ENCODE measurements at regions not wholly inside any gene's neighbourhood (a gene's known extent, or its start where the extent isn't known, plus 50 kb on each side); places are given as distances from the start of the nearest gene placed in this dataset.
"Not testable (repeated sequence)": the region's sequence is repeated elsewhere in the genome, so short reads cannot be mapped to it uniquely, and the experiment has no call there.

DNA sequence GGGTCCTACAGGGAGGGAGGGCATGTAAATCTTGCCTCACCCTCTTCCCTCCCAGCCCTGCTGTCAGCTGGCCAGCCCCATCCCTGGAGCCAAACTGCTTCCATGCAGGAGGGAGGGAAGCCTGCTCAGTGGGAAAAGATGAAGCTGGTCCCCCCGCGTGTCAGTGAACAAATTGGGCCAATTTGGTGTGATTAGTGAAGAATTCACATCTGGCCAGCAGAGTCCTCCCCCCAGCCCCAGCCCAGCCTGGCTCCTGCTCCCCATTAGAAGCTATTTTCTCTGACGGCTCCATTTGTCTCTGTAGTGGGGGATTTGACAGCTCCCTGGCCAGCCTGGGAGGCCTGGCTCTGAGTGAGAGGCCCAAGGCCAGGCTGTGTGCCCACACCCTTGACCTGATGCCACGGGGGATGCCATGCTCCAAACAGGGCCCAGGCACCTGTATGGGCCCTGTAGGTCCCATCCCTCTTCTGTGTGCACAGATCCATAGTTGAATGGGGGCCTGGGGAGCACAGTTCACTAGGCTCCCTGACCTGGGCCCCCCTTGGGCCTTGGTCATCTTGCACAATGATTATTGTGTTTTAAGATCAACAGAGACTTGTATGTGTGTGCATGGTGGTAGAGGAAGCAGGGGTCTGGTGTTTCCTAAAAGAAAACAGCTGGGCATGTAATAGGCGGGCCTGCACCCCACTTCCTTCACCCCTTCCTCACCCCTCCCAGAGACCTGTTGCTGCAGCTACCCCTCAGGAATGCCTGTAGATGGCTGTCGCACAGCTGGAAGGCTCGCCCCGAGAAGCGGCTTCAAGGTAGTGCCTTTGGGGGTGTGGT, 50.7 kb upstream of the TAC4 start:
- DNase-seq (ENCODE audit: low read depth): no peak

DNA sequence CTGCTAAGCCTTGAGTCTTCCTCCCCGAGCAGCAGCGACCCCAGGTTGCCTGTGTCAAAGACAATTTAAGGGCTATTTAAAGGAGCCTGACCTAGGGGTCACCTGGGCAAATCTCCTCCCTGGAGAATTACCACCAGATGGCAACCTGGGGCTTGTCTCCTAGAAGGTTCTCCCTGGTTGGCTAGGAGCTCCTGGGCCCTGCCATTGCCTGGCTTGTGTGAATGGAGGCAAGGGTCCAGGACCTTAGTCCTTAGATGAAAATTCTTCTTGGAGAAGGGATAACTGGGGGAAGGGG, 51.3 kb upstream of the TAC4 start:
- no peak for DNase-seq (ENCODE audit: low read depth)

DNA sequence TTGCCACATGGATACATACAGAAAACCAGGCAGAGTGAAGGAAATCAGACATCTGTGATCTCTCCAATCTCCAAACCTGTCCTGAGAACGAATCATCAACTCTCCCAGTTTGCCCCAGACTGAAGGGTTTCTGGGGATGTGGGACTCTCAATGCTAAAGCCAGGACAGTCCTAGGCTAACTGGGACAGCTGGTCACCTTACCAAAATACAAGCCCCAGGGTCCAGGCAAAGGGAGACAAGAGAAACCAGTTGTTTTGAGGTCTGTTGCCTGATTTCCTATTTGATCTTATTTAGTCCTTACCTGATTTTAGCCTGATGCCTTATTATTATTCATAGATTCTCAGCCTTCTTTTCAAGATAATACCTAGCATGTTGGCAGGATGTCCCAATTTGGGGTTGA, 51.7 kb upstream of the TAC4 start:
- DNase-seq (ENCODE audit: low read depth): no peak

DNA sequence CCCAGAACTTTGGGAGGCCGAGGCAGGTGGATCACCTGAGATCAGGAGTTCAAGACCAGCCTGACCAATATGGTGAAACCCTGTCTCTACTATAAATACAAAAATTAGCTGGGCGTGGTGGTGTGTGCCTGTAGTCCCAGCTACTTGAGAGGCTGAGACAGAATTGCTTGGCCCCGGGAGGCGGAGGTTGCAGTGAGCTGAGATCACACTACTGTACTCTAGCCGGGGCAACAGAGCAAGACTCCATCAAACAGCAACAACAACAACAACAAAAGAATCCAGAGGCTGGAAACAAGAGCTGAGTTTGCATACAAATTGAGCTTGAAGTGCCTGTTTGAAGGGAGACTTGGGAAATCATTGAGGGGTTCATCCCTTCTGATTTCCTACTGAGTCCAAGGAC, 52.9 kb upstream of the TAC4 start:
- DNase-seq (ENCODE audit: low read depth): not testable (repeated sequence)

DNA sequence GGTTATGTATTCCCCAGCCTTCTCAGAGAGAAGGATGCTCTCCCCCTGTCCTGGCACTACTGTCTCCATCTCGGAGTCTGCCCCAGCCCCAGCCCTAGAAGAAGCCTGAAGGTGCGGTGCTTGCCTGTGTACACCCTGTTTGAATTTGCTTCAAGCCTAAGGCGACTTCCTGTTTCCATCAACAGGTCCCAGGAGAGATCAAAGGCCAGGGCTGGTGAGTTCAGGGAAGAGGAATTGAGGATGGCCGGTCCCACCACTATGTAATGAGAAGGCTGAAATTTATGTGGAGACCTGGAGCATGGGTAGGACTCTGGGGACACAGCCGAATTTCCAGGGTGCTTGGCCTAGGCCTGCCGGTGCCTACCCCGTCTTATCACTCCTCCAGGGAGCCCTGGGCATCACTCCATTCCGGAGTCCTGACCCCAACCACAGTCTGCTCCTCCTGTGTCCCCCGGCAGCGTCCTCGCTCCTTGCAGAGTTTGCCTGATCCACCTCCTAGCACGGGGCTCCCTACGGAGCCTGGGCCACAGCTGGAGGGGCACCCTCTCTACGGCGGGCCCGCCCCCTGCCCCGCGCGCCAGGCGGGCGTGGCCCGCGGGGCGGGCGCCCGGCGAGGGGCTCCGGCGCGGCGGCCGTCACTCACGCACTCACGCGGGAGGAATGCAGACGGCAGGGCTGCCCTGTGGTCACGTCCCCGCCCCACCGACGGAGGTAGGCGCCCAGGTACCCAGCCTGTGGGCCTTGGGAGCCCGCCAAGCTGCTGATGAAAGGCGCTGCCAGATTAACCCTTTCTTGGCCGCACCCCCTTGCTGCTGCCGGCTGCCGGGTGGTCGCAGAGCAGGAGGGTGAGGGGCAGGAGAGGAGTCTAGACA, 53.8 kb upstream of the TAC4 start:
- no peak for DNase-seq (ENCODE audit: low read depth)

DNA sequence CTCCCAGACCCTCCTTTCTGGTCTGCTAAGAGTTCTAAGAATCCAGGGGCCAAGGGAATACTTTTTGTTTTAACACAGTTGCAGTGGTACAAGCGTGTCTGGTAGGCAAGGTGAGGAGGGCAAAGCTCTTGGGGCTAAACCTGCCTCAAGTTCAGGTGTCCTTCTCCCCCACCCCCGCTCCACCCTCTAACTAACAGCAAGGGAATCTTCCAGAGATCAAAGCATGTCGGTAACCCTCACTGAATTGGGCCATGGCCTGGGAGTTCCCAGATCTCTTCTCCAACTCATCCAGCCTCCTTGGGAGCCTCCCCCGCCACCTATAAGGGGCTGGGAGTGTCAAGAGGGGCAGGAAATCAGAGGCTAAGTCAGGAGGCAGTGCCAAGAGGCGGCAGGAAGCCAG, 55.7 kb upstream of the TAC4 start:
- no peak for DNase-seq (ENCODE audit: low read depth)

DNA sequence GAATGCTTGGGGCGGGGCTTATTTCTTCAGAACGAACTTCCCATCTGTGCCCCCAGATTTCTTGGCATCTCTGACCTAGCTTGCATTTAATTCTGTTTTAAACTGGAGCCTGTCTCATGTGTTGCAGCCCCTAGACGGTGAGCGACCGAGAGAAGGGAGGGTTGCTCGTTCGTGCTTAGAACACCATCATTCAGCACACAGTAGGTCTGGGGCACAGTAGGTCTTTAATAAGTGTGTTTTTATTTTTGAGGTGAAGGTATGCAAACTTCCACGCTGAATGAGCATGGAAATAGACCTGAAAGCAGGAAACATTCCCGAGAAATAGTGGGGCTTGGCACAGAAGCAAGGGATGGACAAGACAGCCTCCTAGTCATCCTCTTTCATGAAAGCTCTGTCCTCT, 57.0 kb upstream of the TAC4 start:
- no peak for DNase-seq (ENCODE audit: low read depth)

DNA sequence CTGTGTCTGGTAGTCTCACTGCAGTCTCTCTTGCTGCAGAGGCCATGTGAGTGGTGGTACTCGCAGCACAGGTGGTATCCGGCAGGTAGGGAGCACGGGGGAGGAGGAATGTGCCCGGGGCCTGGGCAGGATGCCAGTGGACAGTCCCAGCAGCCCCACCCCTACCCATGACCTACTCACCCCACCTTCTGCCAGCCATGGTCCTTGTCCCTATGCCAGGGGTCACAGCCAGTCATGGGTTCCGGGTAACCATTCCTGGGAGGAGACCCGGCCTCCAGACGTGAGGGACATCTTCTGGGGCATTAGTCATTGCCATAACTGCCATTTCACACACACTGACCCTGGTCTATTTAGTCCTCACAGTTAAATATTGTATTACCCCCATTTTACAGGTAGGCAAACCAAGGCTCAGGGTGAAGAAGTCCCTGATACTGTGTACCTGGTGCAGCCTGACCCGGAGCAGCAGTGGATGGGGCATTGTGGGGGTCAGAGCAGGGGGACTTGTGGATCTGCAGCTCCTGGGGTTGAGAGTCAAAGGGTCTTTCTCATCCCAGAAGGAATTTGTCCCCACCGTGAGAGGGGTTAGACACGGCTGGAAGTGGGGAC, 58.8 kb upstream of the TAC4 start:
- no peak for DNase-seq (ENCODE audit: low read depth)

DNA sequence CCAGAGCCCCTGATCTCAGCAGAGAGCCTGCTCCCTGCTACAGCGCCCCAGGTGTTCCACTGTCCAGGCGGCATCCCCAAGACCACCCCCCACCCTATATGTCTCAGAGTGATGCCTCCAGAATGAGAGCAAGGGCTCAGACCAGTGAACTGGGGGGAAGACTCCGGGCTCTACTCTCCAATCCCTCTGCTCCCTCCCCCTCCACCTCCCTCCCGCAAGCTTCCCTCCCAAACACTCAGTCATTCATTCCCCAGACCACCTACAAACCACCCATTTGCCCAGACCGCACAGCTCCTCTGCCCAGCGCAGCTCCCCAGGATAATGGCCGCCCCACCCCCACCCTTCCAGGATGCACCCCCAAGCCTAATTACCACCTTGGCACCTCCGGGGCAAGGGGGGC, 59.4 kb upstream of the TAC4 start:
- DNase-seq (ENCODE audit: low read depth): no peak

DNA sequence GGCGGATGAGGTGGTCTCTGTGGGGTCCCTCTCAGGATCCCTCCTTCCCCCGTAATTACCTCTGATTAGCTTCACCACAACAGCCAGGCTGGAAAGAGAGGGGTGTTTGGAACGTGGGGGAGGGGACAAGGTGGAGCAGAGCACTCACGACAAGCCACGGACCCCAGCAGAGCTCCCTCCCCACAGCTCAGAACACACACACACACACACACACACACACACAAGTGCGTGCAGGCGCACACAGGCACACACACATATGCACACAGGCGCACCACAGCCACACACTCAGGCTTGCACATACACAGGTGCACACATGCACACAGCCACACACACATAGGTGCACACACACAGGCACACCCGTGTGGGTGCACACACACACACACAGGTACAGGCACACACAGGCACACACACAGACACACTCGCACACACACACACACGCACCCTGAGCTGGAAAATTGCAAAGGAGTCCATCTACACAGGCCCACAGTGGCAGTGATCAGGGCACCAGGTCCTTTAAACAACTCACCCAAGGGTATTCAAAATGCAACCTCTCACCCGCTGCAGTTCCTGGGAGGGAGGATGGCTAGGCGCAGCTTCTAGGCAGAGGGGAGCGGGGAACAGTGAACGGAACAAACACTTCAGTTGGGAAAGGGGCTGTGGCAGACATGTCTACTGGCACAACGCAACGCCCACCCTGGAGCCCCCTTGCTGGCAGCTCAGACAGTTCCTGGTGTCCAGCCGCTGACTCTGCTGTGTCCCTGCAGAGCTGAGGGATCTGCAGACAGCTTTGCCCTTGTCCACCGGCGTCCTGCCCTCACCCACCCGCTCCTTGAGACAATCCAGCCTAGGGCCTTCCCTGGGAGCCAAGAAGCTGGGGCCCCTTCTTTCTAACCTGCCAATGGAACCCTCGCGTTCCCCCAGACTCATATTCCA, 59.9 kb upstream of the DLX4 start:
- no peak for DNase-seq (ENCODE audit: low read depth)

DNA sequence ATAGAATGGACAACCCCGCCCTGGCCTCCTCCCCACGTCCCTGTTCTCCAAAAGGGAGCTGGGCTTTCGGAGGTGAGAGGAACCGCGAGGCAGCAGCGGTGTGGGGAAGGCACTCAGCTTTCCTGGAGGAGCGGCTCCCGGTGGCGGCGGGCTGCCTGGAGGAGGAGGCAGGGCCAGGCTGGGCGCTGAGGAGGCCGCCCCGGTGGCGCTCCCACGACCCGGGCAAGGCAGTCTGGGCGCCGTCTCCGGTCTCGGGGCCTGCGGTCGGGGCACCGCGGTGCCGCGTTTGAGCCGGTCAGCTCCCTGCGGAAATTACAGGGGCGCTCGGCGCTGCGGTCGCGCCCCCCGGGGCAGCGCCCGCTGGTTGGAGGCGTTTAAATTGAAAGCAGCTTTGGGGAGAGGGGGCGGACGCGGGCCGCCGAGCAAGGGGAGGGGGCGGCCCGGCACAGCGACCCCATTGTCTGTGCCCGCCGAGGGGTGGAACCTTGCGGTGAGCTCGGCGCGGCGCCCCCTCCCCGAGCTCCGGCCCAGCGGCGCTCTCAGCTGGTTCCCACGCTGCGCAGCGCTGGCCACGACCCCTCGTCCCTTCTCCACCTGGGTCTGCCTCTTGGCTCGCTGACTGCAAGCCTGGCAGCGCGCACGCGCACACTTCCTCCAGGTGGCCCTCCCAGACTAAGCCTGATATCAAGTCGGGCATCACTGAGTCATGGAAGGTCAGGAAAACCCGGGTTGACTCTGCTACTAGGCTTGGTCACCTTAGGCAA, 58.7 kb upstream of the DLX4 start:
- DNase-seq (ENCODE audit: low read depth): no peak

DNA sequence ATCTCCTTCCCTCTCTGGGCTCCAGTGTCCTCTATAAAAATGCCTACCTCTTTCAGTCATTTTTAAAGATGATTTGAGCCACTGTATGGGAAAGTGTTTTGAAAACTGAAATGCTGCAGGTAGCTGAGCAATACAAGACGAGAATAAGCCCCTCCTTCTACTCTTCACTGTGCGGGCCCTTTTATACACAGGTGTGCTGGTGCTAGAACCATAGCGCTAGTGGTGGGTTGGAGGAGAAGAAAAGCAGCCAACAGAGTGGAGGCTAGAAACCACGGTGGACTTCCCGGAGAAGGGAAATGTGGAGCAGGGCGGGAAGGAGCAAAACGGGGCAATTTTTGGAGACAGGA, 58.2 kb upstream of the DLX4 start:
- no peak for DNase-seq (ENCODE audit: low read depth)

DNA sequence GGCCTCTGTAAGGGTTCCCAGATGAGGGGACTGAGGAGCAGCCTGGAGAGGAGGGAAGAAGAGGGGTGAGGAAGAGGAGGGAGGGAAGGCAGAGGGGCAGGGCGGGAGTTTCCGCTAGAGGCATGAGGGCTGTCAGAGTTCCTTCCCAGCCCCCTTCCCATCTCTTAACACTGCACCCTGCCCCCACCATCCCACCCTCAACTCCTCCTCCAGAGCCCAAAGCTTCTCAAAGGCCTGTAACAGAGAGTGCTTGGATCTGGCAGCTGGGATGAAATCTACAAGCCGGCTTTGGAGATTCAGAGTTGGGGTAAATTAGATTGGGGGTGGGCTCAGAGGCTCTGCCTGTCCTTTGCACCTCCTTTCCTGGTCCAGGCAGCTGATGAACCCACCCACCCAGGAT, 57.3 kb upstream of the DLX4 start:
- no peak for DNase-seq (ENCODE audit: low read depth)

DNA sequence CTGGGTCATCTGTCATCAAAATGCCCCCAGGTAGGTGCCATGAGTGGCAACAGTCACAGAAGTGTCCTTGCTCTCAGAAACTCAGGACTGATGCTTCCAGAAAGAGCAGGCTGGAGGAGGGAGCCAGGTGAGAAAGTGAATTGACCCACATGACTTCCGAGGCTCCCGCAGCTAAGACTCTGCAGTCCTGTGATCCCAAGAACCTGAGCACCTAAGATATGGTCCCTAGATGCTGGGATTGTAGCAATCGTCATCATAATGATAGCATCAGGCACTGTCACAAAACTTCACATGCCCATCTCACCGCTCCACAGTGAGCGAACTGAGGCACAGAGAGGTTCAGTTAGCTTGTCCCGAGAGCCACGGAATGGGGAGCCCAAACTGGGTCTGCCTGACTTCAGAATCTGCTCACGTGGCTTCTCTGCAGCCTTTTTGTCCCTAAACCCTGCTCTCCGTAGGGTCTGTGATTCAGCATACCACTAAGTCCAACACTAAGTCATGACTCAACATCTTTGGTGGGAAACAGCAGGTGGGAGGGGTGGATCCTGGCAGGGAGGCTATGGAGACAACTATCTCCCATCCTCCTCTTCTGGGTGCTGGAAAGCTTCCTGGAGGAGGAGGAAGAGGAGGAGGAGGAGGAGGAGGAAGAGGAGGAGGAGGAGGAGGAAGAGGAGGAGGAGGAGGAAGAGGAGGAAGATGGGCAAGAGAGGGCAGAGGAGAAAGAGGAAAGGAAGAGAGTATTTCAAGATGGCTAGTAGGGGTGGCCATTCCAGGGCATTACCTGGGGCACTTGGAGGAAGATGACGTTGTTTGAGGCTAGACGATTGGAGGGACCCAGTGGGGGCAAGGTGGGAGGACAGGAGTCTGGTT, 55.5 kb upstream of the DLX4 start:
- peak; percentile 42 for DNase-seq (ENCODE audit: low read depth)

DNA sequence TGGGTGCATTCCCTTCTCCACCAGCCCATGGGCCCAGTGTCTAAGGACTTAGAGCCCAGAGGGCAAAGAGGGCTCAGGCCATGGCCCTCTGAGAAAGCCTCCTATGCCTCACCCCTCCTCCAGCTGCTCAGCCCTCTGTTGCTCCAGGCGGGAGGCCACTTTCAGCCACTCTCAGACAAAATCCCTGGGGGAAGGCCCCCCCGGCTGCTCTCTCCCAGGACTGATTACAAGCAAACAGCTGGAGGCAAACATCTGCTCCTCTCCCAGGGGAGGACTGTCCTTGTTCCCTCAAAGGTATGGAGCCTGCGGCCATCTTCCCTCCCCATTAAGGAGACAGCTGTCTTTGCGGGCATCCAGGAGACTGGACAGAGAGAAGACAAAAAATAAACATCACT, 54.9 kb upstream of the DLX4 start:
- DNase-seq (ENCODE audit: low read depth): no peak

DNA sequence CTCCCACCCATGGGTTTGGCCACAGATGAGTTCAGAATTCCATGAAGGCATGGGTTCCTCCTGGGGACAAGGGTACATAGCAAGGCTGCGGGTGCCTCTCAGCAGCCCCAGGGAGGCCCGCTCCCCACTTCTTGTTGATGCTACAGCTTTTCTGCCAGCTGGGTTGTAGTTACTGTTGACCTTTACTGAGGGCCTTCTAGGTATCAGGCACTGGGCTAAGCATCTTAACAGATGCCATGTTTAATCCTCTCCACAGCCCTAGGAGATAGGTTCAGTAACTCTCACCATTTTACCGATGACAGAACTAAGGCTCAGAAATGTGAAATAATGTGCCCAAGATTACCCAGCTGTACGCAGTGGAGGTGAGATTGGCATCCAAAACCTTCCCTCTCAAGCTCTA, 54.3 kb upstream of the DLX4 start:
- DNase-seq (ENCODE audit: low read depth): no peak

DNA sequence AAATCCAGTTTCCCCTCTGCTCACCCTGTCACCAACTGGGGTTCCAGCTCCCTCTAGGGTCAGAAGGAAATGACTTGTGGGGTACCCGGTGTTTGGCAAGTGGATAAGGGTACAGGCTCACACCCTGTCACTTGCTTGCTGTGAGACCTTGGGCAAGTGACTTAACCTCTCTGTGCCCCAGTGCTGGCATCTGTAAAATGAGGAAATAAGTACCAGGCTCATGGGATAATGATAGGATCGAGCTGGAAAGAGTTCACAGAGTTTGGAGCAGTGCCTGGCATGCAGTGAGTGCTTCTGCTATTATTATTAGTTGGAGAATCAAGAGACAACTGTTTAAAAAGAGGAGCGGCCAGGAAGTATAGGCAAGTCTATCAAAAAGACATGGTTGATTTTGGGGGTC, 53.7 kb upstream of the DLX4 start:
- DNase-seq (ENCODE audit: low read depth): no peak

DNA sequence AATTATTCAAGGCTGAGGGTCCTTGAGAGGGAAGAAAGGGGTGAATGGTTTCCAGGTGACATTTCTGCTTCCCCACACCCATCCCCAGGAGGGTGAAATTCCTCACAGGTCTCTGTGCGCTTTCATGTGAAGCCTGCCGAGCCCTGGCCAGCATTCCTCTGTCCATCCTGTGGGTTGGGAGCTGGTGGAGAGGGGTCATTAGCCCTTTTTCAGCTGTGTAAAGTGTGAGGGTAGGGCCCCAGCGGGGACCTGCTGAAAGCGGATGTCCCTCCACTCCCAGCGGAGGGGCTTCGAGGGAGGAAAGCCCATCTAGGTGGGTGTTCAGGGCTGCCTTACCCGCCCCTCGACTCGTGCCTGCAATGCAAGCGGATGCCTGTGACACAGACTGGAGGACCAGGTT, 53.3 kb upstream of the DLX4 start:
- DNase-seq (ENCODE audit: low read depth): no peak

DNA sequence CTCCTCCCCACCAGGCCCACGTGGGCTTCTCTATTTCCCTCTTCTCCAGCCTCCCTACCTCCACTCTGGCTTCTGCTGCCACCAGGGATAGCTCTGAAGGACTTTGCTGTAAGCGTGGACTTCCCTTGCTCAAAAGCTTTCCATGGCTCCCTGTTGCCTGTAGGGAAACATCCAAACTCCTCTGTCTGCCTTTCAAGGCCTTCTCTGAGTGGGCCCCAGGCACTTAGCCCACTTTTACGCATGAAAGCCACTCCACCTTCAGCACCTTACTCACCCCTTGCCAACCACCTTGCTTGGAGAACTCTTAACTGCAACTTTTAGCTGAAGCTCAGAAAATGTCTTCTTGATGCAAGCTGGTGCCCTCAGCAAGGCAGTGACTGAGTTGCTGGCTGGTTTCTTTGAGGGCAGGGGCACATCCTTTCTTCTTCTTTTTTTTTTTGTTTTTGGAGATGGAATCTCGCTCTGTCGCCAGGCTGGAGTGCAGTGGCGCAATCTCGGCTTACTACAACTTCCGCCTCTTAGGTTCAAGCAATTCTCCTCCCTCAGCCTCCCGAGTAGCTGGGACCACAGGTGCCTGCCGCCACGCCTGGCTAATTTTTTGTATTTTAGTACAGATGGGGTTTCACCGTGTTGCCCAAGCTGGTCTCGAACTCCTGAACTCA, 52.0 kb upstream of the DLX4 start:
- no peak for DNase-seq (ENCODE audit: low read depth)

DNA sequence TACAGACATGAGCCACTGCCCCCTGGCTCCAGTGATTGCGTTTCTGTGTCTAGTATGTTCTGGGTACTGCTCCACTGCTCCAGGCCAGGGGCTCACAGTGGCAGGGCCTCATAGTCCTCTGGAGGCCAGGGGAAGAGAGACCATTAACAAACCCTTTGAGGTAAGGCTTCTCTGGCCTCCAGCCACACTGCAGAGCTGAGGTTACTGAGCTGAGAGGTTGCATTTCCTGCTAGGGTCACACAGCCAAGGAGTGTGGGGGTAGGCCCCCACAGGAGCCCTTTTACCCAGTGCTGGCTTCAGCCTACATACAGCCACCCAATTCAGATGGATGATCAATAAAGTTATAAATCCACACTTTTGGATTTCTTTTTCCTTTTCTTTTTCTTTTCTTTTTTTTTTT, 50.4 kb upstream of the DLX4 start:
- DNase-seq (ENCODE audit: low read depth): no peak
